HG03135 (cell line): ENCODE measurements at regions not wholly inside any gene's neighbourhood (a gene's known extent, or its start where the extent isn't known, plus 50 kb on each side); places are given as distances from the start of the nearest gene placed in this dataset.

Source experiments
- ATAC-seq: cut with Tn5 transposase; IDR thresholded peaks from one replicate; pipeline ENCODE4 v1.9.1; 2021; ENCODE audit warnings: mild to moderate bottlenecking, moderate library complexity; ENCODE audit not compliant: unreplicated experiment

- no peak for ATAC-seq
These were observed 55.5 kb downstream of the DRD1 start for GRCh38 chr5:175388531-175388930.

- ATAC-seq: no peak
These were observed 56.8 kb downstream of the DRD1 start for GRCh38 chr5:175387144-175387543.

GRCh38 chr5:175386526-175386925 lies 57.5 kb downstream of the DRD1 start:
- ATAC-seq: no peak

- no peak for ATAC-seq
These were observed 58.2 kb downstream of the DRD1 start for GRCh38 chr5:175385691-175386362.

- no peak for ATAC-seq
These were observed 59.0 kb downstream of the DRD1 start for GRCh38 chr5:175384724-175385552.

GRCh38 chr5:175383350-175383749 lies 60.6 kb downstream of the DRD1 start:
- ATAC-seq: no peak

- ATAC-seq: no peak
These were observed 61.8 kb downstream of the DRD1 start for GRCh38 chr5:175382171-175382570.

GRCh38 chr5:175381130-175381529 lies 62.9 kb downstream of the DRD1 start:
- no peak for ATAC-seq

GRCh38 chr5:175380701-175381100 lies 63.3 kb downstream of the DRD1 start:
- no peak for ATAC-seq

- ATAC-seq: no peak
These were observed 64.1 kb downstream of the DRD1 start for GRCh38 chr5:175379867-175380266.

- ATAC-seq: no peak
These were observed 65.4 kb downstream of the DRD1 start for GRCh38 chr5:175378444-175379028.

- ATAC-seq: no peak
These were observed 66.2 kb downstream of the DRD1 start for GRCh38 chr5:175377816-175378215.

GRCh38 chr5:175374166-175374875 lies 69.7 kb downstream of the DRD1 start:
- no peak for ATAC-seq

GRCh38 chr5:175365866-175366265 lies 78.1 kb downstream of the DRD1 start:
- ATAC-seq: no peak

GRCh38 chr5:175363300-175363699 lies 80.7 kb downstream of the DRD1 start:
- no peak for ATAC-seq

- no peak for ATAC-seq
These were observed 86.0 kb downstream of the DRD1 start for GRCh38 chr5:175357995-175358394.

GRCh38 chr5:175356428-175356827 lies 87.6 kb downstream of the DRD1 start:
- no peak for ATAC-seq

GRCh38 chr5:175354964-175355363 lies 89.0 kb downstream of the DRD1 start:
- ATAC-seq: no peak

- ATAC-seq: no peak
These were observed 90.1 kb downstream of the DRD1 start for GRCh38 chr5:175353926-175354325.

GRCh38 chr5:175351897-175352590 lies 91.9 kb downstream of the DRD1 start:
- no peak for ATAC-seq

- no peak for ATAC-seq
These were observed 92.9 kb downstream of the DRD1 start for GRCh38 chr5:175351126-175351525.
